GM12865 (cell line): ENCODE measurements at regions not wholly inside any gene's neighbourhood (a gene's known extent, or its start where the extent isn't known, plus 50 kb on each side); places are given as distances from the start of the nearest gene placed in this dataset.

Experiments used
- DNase-seq: peaks from one replicate; pipeline ENCODE4 v3.0.0; 2010; ENCODE audit warnings: low read depth
- H3K4me3 ChIP-seq: 2 replicates; pipeline ENCODE4 v1.5.1; 2011; ENCODE audit warnings: mild to moderate bottlenecking, low read depth, low read length, control low read depth
- CTCF ChIP-seq: IDR thresholded peaks from 2 replicates; pipeline ENCODE4 v1.5.1; 2011; ENCODE audit warnings: low read length, control low read depth, low read depth, inconsistent platforms; ENCODE audit not compliant: insufficient read depth; ENCODE audit errors: missing control alignments

- TF ChIP-seq CTCF: no peak
- DNase-seq: no peak
- H3K4me3 ChIP-seq: no peak overlapping the region
These were observed 181.1 kb upstream of the COPS8 start for GRCh38 chr2:236904389-236905263.

GRCh38 chr2:236905976-236906375 is 179.7 kb upstream of the COPS8 start:
- no peak for TF ChIP-seq CTCF
- no peak overlapping the region for H3K4me3 ChIP-seq
- DNase-seq: no peak

GRCh38 chr2:236908439-236909192 is 177.1 kb upstream of the COPS8 start:
- TF ChIP-seq CTCF: no peak
- no peak overlapping the region for H3K4me3 ChIP-seq
- no peak for DNase-seq

GRCh38 chr2:236909193-236909504 is 176.5 kb upstream of the COPS8 start:
- H3K4me3 ChIP-seq: no peak overlapping the region
- no peak for TF ChIP-seq CTCF
- DNase-seq: no peak

GRCh38 chr2:236909802-236910201 is 175.9 kb upstream of the COPS8 start:
- TF ChIP-seq CTCF: no peak
- no peak overlapping the region for H3K4me3 ChIP-seq
- DNase-seq: no peak

GRCh38 chr2:236910781-236911495 is 174.8 kb upstream of the COPS8 start:
- no peak for DNase-seq

More at GRCh38 chr2:236910781-236911495, 174.8 kb upstream of the COPS8 start:
- H3K4me3 ChIP-seq: no peak overlapping the region
- TF ChIP-seq CTCF: no peak
